IMR-90 (cell line): ENCODE measurements at regions not wholly inside any gene's neighbourhood (a gene's known extent, or its start where the extent isn't known, plus 50 kb on each side); places are given as distances from the start of the nearest gene placed in this dataset.

Source experiments
- ATAC-seq: fragments of 200-7000 bp; cut with Tn5 transposase; 2 replicates; pipeline ENCODE4 v1.9.1; 2020; ENCODE audit warnings: low read depth, mild to moderate bottlenecking, moderate library complexity
- BruUV-seq: library from RNA; stranded (reverse); fragments of 400-500 nt; replicated peaks from 2 replicates; lab custom pipeline; 2021; lab: Mats Ljungman, UMichigan
- CTCF ChIA-PET: fragments of 300-600 bp; formaldehyde crosslinking; extraction: SDS; loops from one replicate; lab custom pipeline; 2021; ENCODE audit warnings: antibody characterized with exemption; lab: Yijun Ruan, JAX
- POLR2A ChIA-PET: fragments of 300-600 bp; sonication (Branson Sonifier 250); formaldehyde crosslinking; loops from one replicate; lab custom pipeline; 2022; ENCODE audit warnings: antibody characterized with exemption; ENCODE audit not compliant: unreplicated experiment; lab: Charles Lee
- DNase-seq: peaks from one replicate; pipeline ENCODE4 v3.0.0; 2013
- H2AFZ ChIP-seq: replicated peaks from 2 replicates; pipeline ENCODE3; 2013; ENCODE audit warnings: low read length, mild to moderate bottlenecking; ENCODE audit not compliant: poor library complexity
- H2AK5ac ChIP-seq: 2 replicates; pipeline ENCODE4 v1.6.1; 2013; ENCODE audit warnings: low read depth, low read length, inconsistent platforms
- H2AK9ac ChIP-seq: replicated peaks from 2 replicates; pipeline ENCODE3; 2013; ENCODE audit warnings: mild to moderate bottlenecking, low read depth, low read length, moderate library complexity; ENCODE audit not compliant: poor library complexity
- H2BK120ac ChIP-seq: 2 replicates; pipeline ENCODE4 v1.6.1; 2013; ENCODE audit warnings: low read depth, low read length, inconsistent platforms
- H2BK15ac ChIP-seq: 3 replicates; pipeline ENCODE4 v1.6.1; 2013; ENCODE audit warnings: low read depth, low read length, inconsistent platforms
- H2BK20ac ChIP-seq: 2 replicates; pipeline ENCODE4 v1.6.1; 2013; ENCODE audit warnings: low read depth, mild to moderate bottlenecking, inconsistent platforms, low read length, moderate library complexity
- H2BK5ac ChIP-seq: 2 replicates; pipeline ENCODE4 v1.6.1; 2013; ENCODE audit warnings: mild to moderate bottlenecking, low read depth, low read length, inconsistent platforms; ENCODE audit not compliant: poor library complexity, severe bottlenecking
- H3K14ac ChIP-seq: replicated peaks from 2 replicates; pipeline ENCODE4 v1.6.1; 2013; ENCODE audit warnings: low read depth, low read length, inconsistent platforms
- H3K18ac ChIP-seq: 2 replicates; pipeline ENCODE4 v1.6.1; 2013; ENCODE audit warnings: low read depth, low read length, control low read depth
- H3K23ac ChIP-seq: 2 replicates; pipeline ENCODE4 v1.6.1; 2013; ENCODE audit warnings: low read depth, low read length, inconsistent platforms
- H3K27ac ChIP-seq: 2 replicates; pipeline ENCODE4 v1.5.1; 2013; ENCODE audit warnings: mild to moderate bottlenecking, control low read depth, low read length; ENCODE audit not compliant: insufficient read depth
- H3K27me3 ChIP-seq: 2 replicates; pipeline ENCODE4 v1.6.1; 2013; ENCODE audit warnings: low read length; ENCODE audit not compliant: control insufficient read depth, insufficient read depth
- H3K36me3 ChIP-seq: 2 replicates; pipeline ENCODE4 v1.6.1; 2013; ENCODE audit warnings: low read length, mixed read lengths; ENCODE audit not compliant: control insufficient read depth, insufficient read depth
- H3K4ac ChIP-seq: 2 replicates; pipeline ENCODE4 v1.6.1; 2013; ENCODE audit warnings: low read depth, low read length, inconsistent platforms
- H3K4me1 ChIP-seq: 2 replicates; pipeline ENCODE4 v1.6.1; 2013; ENCODE audit warnings: low read length, mixed read lengths; ENCODE audit not compliant: control insufficient read depth, insufficient read depth
- H3K4me2 ChIP-seq: 2 replicates; pipeline ENCODE4 v1.6.1; 2013; ENCODE audit warnings: low read depth, mild to moderate bottlenecking, control low read depth, low read length, moderate library complexity
- H3K4me3 ChIP-seq: 2 replicates; pipeline ENCODE4 v1.5.1; 2013; ENCODE audit warnings: low read depth, mild to moderate bottlenecking, control low read depth, low read length, moderate library complexity; ENCODE audit not compliant: insufficient read depth
- H3K56ac ChIP-seq: 2 replicates; pipeline ENCODE4 v1.6.1; 2013; ENCODE audit warnings: low read length, inconsistent platforms; ENCODE audit not compliant: insufficient read depth; ENCODE audit errors: extremely low read depth
- H3K79me1 ChIP-seq, 2 experiments: 2 replicates each; pipeline ENCODE4 v1.6.1; 2013; ENCODE audit warnings: low read length in 2 of 2, inconsistent platforms in 1 of 2, low read depth in 1 of 2
- H3K9ac ChIP-seq: 2 replicates; pipeline ENCODE4 v1.6.1; 2013; ENCODE audit warnings: low read depth, low read length, control low read depth
- H3K9me1 ChIP-seq: 2 replicates; pipeline ENCODE4 v1.6.1; 2013; ENCODE audit warnings: low read length, inconsistent platforms; ENCODE audit not compliant: insufficient read depth
- H3K9me3 ChIP-seq: 2 replicates; pipeline ENCODE4 v1.6.1; 2013; ENCODE audit warnings: low read length; ENCODE audit not compliant: control insufficient read depth, insufficient read depth
- H4K20me1 ChIP-seq: 2 replicates; pipeline ENCODE4 v1.6.1; 2013; ENCODE audit warnings: low read length, inconsistent platforms; ENCODE audit not compliant: insufficient read depth
- H4K5ac ChIP-seq: 2 replicates; pipeline ENCODE4 v1.6.1; 2013; ENCODE audit warnings: mild to moderate bottlenecking, low read depth, low read length, control low read depth
- H4K8ac ChIP-seq, 2 experiments: 2 replicates each; pipeline ENCODE4 v1.6.1; 2013; ENCODE audit warnings: low read depth in 2 of 2, low read length in 2 of 2, control low read depth in 1 of 2, inconsistent platforms in 1 of 2
- H4K91ac ChIP-seq: 2 replicates; pipeline ENCODE4 v1.6.1; 2013; ENCODE audit warnings: low read depth, low read length, inconsistent platforms; ENCODE audit not compliant: insufficient read depth
- BHLHE40 ChIP-seq: fragments of 150-350 bp; IDR thresholded peaks from 2 replicates; pipeline ENCODE4 v1.6.1; 2016; ENCODE audit warnings: mild to moderate bottlenecking, low read depth, low read length
- CEBPB ChIP-seq: IDR thresholded peaks from 2 replicates; pipeline ENCODE4 v1.6.1; 2012; ENCODE audit warnings: low read depth, low read length, improper control_type of control experiment
- CHD1 ChIP-seq: IDR thresholded peaks from 2 replicates; pipeline ENCODE4 v1.6.1; 2012; ENCODE audit warnings: low read depth, low read length, improper control_type of control experiment
- MAFK ChIP-seq: IDR thresholded peaks from 2 replicates; pipeline ENCODE4 v1.6.1; 2012; ENCODE audit warnings: low read depth, low read length, improper control_type of control experiment
- NFE2L2 ChIP-seq: fragments of 150-350 bp; IDR thresholded peaks from 2 replicates; pipeline ENCODE4 v1.6.1; 2016; ENCODE audit warnings: low read depth, mild to moderate bottlenecking, low read length
- RAD21 ChIP-seq: IDR thresholded peaks from 2 replicates; pipeline ENCODE4 v1.6.1; 2012; ENCODE audit warnings: low read length, improper control_type of control experiment
- SMC3 ChIP-seq: fragments of 150-350 bp; IDR thresholded peaks from 2 replicates; pipeline ENCODE4 v1.6.1; 2016; ENCODE audit warnings: low read depth, mild to moderate bottlenecking, antibody characterized with exemption, low read length, moderate library complexity
- WGBS, 2 experiments: methylation state at CpG; one replicate each; pipeline versions ENCODE4 v1.1.5 to v1.1.7; 2013; ENCODE audit warnings: missing lambda C conversion rate in 2 of 2; ENCODE audit not compliant: insufficient read length in 1 of 2; ENCODE audit errors: extremely low coverage in 2 of 2; 5-methylcytosine and 5-hydroxymethylcytosine counted together
- dilution Hi-C: fragments of 300-500 bp; cut with HindIII; formaldehyde crosslinking; loops from one replicate; pipeline ENCODE4 v1.14.3; 2018; ENCODE audit warnings: low sequenced_read_pairs; ENCODE audit not compliant: unreplicated experiment
- in situ Hi-C: fragments of 300-500 bp; cut with MboI; formaldehyde crosslinking; loops from 3 replicates; pipeline ENCODE4 v1.14.3; 2019; ENCODE audit warnings: low sequenced_read_pairs, inconsistent platforms, mixed read lengths
- intact Hi-C: fragments of 100-400 bp; cut with micrococcal nuclease; formaldehyde crosslinking; loops from 2 replicates; pipeline ENCODE4 v1.10.0; 2022

DNA sequence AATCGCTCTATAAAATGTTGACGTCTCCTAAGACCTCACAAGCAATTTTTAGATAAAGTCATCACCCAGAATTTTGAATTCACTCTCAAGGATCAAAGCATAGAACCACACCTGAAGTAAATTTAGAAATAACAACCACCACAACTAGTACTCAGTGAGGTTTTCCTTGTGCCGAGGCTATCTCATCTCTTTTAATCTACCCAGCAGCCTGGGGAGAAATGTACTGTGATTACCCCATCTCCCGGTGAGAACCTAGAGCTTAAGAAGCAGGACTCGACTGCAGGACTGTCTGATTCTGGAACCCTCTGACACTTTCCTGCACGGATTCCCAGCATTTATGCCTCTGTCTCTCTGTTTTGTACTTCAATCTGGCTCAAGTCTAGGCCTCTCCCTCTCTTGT is 180.9 kb upstream of the PLXNC1 start:
- BruUV-seq = no TSS peak
- CTCF ChIA-PET = no interaction called here
- dilution Hi-C loops = no loop called here

More for the DNA sequence above, 180.9 kb upstream of the PLXNC1 start:
- Histone ChIP-seq H2BK15ac (no peak overlapping the region), H3K4me1 (no peaks in the 10 kb centered on the region; the same call in 1 of the 2 replicates), H3K4me2 (no peak overlapping the region), H3K27ac (no peak overlapping the region), H2BK5ac (no peak overlapping the region), H3K9ac (no peak overlapping the region), H3K9me1 (no peaks in the 10 kb centered on the region), H3K18ac (peak overlapping the region; percentile 74; the same call in 1 of the 2 replicates), H3K9me3 (peaks cover 5% of the 10 kb centered on the region; the same call in 1 of the 2 replicates), H2BK120ac (no peak overlapping the region), H4K91ac (no peak overlapping the region), H3K79me1 (no peaks in the 10 kb centered on the region), H2AFZ (no peak overlapping the region), H3K14ac (no peak overlapping the region), H2AK9ac (no peak overlapping the region), H4K20me1 (no peaks in the 10 kb centered on the region), H2AK5ac (no peak overlapping the region), H3K4ac (no peak overlapping the region), H3K27me3 (no peaks in the 10 kb centered on the region), H3K23ac (peak overlapping the region; percentile 45; the same call in 1 of the 2 replicates), H3K56ac (no peak overlapping the region), H2BK20ac (no peak overlapping the region), H4K5ac (no peak overlapping the region; the same call in 1 of the 2 replicates), H3K4me3 (no peak overlapping the region), H3K36me3 (no peaks in the 10 kb centered on the region), H4K8ac (no peak overlapping the region)
- no peak for ATAC-seq
- in situ Hi-C loops = no loop called here
- POLR2A ChIA-PET = no interaction called here
- 100% methylated on average over 2 of the region's 6 CpGs; no CpG with 5 or more reads in 1 of the 2 experiments for WGBS, 2 experiments
- DNase-seq = no peak
- TF ChIP-seq CHD1 (no peak), CEBPB (no peak), NFE2L2 (no peak), MAFK (no peak), BHLHE40 (no peak), SMC3 (no peak), RAD21 (no peak)
- intact Hi-C loops = no loop called here
